AG04449 (cell line): ENCODE measurements at regions not wholly inside any gene's neighbourhood (a gene's known extent, or its start where the extent isn't known, plus 50 kb on each side); places are given as distances from the start of the nearest gene placed in this dataset.

Source experiments
- CTCF ChIA-PET: fragments of 350-600 bp; formaldehyde crosslinking; extraction: SDS; loops from one replicate; lab custom pipeline; 2021; ENCODE audit warnings: antibody characterized with exemption; lab: Yijun Ruan, JAX
- POLR2A ChIA-PET: fragments of 400-600, 350-600 bp; formaldehyde crosslinking; extraction: SDS; loops from one replicate; lab custom pipeline; 2020; ENCODE audit warnings: antibody characterized with exemption, inconsistent platforms; lab: Yijun Ruan, JAX
- DNase-seq: peaks from one replicate; pipeline ENCODE4 v3.0.0-alpha.2; 2010; ENCODE audit warnings: low read depth, low spot score
- H3K4me3 ChIP-seq: 2 replicates; pipeline ENCODE4 v1.5.1; 2011; ENCODE audit warnings: low read depth, mild to moderate bottlenecking, control low read depth, low read length
- CTCF ChIP-seq: IDR thresholded peaks from one replicate; pipeline ENCODE4 v1.5.1; 2011; ENCODE audit warnings: mild to moderate bottlenecking, moderate library complexity, low read length, control low read depth, inconsistent platforms; ENCODE audit not compliant: insufficient read depth; ENCODE audit errors: missing control alignments

GRCh38 chr16:60123392-60124023, 1389.4 kb upstream of the GOT2 start:
- no peak overlapping the region for H3K4me3 ChIP-seq
- POLR2A ChIA-PET = no interaction called here
- no peak for DNase-seq
- no peak for TF ChIP-seq CTCF
- CTCF ChIA-PET = no interaction called here

GRCh38 chr16:60120586-60120985, 1386.5 kb upstream of the GOT2 start:
- no peak overlapping the region for H3K4me3 ChIP-seq
- no peak for DNase-seq
- ChIA-PET POLR2A (no interaction called here), CTCF (no interaction called here)
- no peak for TF ChIP-seq CTCF

- H3K4me3 ChIP-seq = no peak overlapping the region
- ChIA-PET POLR2A (no interaction called here), CTCF (no interaction called here)
- DNase-seq = no peak
- no peak for TF ChIP-seq CTCF
These were observed 1376.4 kb upstream of the GOT2 start for GRCh38 chr16:60110531-60110930.

GRCh38 chr16:60107871-60108270, 1373.8 kb upstream of the GOT2 start:
- DNase-seq = no peak
- ChIA-PET POLR2A (no interaction called here), CTCF (no interaction called here)
- H3K4me3 ChIP-seq = no peak overlapping the region
- no peak for TF ChIP-seq CTCF

GRCh38 chr16:60107437-60107836, 1373.3 kb upstream of the GOT2 start:
- ChIA-PET CTCF (no interaction called here), POLR2A (no interaction called here)
- H3K4me3 ChIP-seq = no peak overlapping the region
- DNase-seq = no peak
- no peak for TF ChIP-seq CTCF

- no peak for TF ChIP-seq CTCF
- H3K4me3 ChIP-seq = no peak overlapping the region
- ChIA-PET POLR2A (no interaction called here), CTCF (no interaction called here)
- no peak for DNase-seq
These were observed 1366.3 kb upstream of the GOT2 start for GRCh38 chr16:60100371-60100770.
